ENCODE measurements at regions not wholly inside any gene's neighbourhood (a gene's known extent, or its start where the extent isn't known, plus 50 kb on each side); places are given as distances from the start of the nearest gene placed in this dataset.

- H3K4me3 Mint-ChIP-seq = no peak overlapping the region
- TF ChIP-seq CTCF (IDR thresholded peaks at IDR 0.05) = no peak
- ChIA-PET POLR2A (interaction anchor here (1.3 kb wide), 1 partner anchor 12 kb away, joined by 4 read pairs; no protein-coding TSS in a partner anchor), CTCF (interaction anchor here (0.9 to 2.5 kb wide), 3 partner anchors 12 to 23 kb away, joined by 4 to 10 read pairs (median 6); no protein-coding TSS in a partner anchor)
- intact Hi-C loops (cut with micrococcal nuclease) = no loop called here
- H3K27me3 Mint-ChIP-seq = peaks cover 6% of the 10 kb centered on the region
- no peak for DNase-seq
- no peak overlapping the region for H3K27ac Mint-ChIP-seq
- H3K9me3 Mint-ChIP-seq = no peaks in the 10 kb centered on the region
- ATAC-seq = no peak
- H3K36me3 Mint-ChIP-seq (ENCODE audit: low read depth) = no peaks in the 10 kb centered on the region
- no peaks in the 10 kb centered on the region for H3K4me1 Mint-ChIP-seq (ENCODE audit: low read depth)
Observed at GRCh38 chr17:72579990-72580320, 459.1 kb downstream of the SOX9 start.

GRCh38 chr17:72580321-72581127 is 459.7 kb downstream of the SOX9 start:
- no peak for TF ChIP-seq CTCF (IDR thresholded peaks at IDR 0.05)
- Mint-ChIP-seq H3K36me3 (ENCODE audit: low read depth) (no peaks in the 10 kb centered on the region), H3K27ac (no peak overlapping the region), H3K9me3 (no peaks in the 10 kb centered on the region), H3K4me3 (no peak overlapping the region), H3K27me3 (peaks cover 5% of the 10 kb centered on the region), H3K4me1 (ENCODE audit: low read depth) (no peaks in the 10 kb centered on the region)
- ATAC-seq (no peak), DNase-seq (no peak)
- ChIA-PET CTCF (interaction anchor here (0.6 to 2.5 kb wide), 4 partner anchors 11 to 31 kb away, joined by 3 to 10 read pairs (median 5); no protein-coding TSS in a partner anchor), POLR2A (interaction anchor here (1.3 kb wide), 1 partner anchor 11 kb away, joined by 4 read pairs; no protein-coding TSS in a partner anchor)
- intact Hi-C loops (cut with micrococcal nuclease) = no loop called here

GRCh38 chr17:72587156-72587555 is 466.3 kb downstream of the SOX9 start:
- TF ChIP-seq CTCF (IDR thresholded peaks at IDR 0.05) = no peak
- ChIA-PET CTCF (interaction anchor here (1.0 to 2.1 kb wide), 3 partner anchors 28 to 138 kb away, joined by 4 to 7 read pairs (median 7); no protein-coding TSS in a partner anchor), POLR2A (no interaction called here)
- Mint-ChIP-seq H3K27me3 (peaks cover 31% of the 10 kb centered on the region), H3K4me3 (no peak overlapping the region), H3K27ac (no peak overlapping the region), H3K9me3 (no peaks in the 10 kb centered on the region), H3K4me1 (ENCODE audit: low read depth) (peaks cover 18% of the 10 kb centered on the region), H3K36me3 (ENCODE audit: low read depth) (no peaks in the 10 kb centered on the region)
- ATAC-seq = no peak
- intact Hi-C loops (cut with micrococcal nuclease) = no loop called here
- DNase-seq = no peak

GRCh38 chr17:72587773-72588511 is 467.1 kb downstream of the SOX9 start:
- ChIA-PET POLR2A (no interaction called here), CTCF (interaction anchor here (1.0 to 2.1 kb wide), 4 partner anchors 28 to 140 kb away, joined by 3 to 7 read pairs (median 6); no protein-coding TSS in a partner anchor)
- Mint-ChIP-seq H3K4me3 (no peak overlapping the region), H3K9me3 (no peaks in the 10 kb centered on the region), H3K27ac (no peak overlapping the region), H3K36me3 (ENCODE audit: low read depth) (no peaks in the 10 kb centered on the region), H3K27me3 (peaks cover 34% of the 10 kb centered on the region), H3K4me1 (ENCODE audit: low read depth) (peaks cover 18% of the 10 kb centered on the region)
- intact Hi-C loops (cut with micrococcal nuclease) = no loop called here
- TF ChIP-seq CTCF (IDR thresholded peaks at IDR 0.05) = no peak
- DNase-seq (peak; percentile 26), ATAC-seq (peak; percentile 36)

All from activated CD8-positive, alpha-beta T cell treated with anti-CD3 and anti-CD28 coated beads for 36 hours (primary cell).